HG03097 (cell line): ENCODE measurements at regions not wholly inside any gene's neighbourhood (a gene's known extent, or its start where the extent isn't known, plus 50 kb on each side); places are given as distances from the start of the nearest gene placed in this dataset.
"Not testable (repeated sequence)": the region's sequence is repeated elsewhere in the genome, so short reads cannot be mapped to it uniquely, and the experiment has no call there.

Experiments used
- ATAC-seq: cut with Tn5 transposase; IDR thresholded peaks from one replicate; pipeline ENCODE4 v1.9.1; 2021; ENCODE audit not compliant: unreplicated experiment, low FRiP score

DNA sequence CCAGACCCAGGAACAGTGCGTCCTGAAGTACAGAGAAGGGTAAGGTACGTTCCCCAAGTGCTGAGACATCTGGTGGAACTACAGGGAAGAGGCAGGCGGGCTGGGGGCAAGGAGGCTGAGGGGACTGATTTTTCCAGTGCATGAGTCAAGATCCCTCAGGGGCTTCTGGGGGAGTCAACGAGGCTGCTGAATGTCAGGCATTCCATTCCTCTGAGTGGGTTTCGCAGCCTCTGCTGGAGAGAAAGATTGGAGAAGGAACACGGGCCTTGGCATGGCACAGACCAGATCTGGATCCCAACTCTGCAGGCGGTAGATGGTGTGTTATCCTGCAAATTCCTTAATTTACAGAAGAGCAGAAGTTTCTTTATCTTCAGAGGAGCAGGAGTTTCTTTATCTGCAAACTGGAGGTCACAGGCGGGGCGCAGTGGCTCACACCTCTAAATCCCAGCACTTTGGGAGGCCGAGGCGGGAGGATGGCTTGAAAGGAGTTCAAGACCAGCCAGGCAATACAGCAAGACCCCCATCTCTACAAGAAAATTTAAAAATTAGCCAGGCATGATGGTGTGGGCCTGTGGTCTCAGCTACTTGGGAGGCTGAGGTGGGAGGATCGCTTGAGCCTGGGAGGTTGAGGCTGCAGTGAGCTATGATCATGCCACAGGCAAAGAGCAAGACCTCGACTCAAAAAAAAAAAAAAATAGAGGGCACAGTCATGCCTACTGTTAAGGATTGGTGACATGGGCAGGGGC, 132.6 kb upstream of the MAP1LC3B2 start:
- ATAC-seq, result no peak

DNA sequence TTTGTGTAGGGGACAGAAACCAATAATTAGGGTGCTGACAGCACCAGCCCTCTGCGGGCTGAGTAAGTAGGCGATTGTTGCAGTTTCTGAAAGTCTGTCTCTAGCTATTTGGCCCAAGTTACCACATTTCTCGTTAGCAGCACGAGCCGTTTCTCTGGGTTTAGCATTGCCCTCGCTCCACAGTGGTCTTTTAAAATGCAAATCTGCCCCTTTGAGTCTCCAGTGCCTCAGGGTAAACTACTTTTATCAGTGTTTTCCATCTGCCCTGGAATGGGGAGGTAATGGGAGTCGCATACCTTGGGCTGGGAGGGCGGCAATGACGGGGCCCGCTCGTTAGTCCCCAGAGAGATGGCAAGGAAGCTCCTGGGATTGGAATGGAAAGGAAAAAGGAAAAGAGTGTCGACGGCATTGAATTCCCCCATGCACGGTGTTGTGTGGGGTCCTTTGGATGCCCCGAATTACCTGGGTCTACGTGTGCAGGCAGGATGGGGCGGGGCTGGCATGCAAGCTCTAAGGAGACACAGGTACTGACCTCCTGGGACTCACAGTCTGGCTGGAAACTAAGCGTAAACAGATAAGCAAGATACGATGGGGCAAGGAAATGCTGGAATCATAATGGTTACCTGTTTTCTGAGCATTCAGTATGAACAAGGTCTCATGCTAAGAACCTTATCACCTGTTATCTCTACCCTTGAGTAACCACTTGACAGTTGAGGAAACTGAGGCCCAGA, 131.8 kb upstream of the MAP1LC3B2 start:
- no peak for ATAC-seq

DNA sequence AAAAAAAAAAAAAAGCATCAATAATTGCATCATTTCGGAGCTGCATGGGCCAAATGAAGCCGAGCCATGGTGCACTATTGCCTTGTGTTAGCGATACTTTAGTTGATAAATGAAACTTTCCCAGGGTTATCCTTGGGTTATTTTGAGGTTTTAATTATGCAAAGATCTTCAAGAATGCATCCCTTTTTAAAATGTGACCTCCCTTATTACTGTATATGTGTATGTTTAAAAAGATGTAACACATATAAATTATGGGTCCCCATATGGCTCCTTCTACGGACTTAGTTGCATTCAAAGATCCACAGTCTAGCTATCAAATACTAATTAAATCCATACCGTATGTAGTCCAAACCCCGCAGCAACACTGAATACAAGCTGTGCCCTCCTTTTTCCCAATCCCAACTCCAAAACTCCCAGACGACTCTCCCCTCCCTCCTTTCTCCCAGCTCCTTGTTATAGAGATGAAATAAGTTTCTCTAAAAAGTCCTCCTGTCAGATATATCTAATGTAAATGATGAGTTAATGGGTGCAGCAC, 129.3 kb upstream of the MAP1LC3B2 start:
- no peak for ATAC-seq

DNA sequence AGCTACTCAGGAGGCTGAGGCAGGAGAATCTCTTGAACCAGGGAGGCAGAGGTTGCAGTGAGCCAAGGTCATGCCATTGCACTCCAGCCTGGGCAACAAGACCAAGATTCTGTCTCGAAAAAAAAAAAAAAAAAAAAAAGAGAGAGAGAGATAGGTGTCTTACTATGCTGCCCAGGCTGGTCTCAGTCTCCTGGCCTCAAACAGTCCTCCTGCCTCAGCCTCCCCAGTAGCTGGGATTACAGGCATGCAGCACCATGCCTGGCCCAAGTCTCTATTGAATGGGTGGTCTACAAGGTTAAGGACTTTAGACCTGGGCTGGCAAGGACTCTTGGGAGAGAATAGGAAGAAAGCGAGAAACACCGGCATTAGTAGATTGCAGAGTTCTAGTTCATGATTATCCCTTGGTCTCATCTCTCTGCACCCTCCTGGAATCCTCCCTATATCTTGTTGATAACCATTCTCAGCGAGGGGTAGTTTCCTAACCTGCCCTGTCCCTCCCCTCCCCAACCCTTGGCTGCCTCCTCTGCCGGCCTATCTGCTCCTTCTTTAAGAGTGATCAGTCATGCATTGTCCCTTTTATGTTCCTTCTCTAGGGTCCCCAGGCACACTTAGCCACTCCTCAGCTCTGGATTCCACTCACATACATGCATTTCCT, 128.1 kb upstream of the MAP1LC3B2 start:
- no peak for ATAC-seq

DNA sequence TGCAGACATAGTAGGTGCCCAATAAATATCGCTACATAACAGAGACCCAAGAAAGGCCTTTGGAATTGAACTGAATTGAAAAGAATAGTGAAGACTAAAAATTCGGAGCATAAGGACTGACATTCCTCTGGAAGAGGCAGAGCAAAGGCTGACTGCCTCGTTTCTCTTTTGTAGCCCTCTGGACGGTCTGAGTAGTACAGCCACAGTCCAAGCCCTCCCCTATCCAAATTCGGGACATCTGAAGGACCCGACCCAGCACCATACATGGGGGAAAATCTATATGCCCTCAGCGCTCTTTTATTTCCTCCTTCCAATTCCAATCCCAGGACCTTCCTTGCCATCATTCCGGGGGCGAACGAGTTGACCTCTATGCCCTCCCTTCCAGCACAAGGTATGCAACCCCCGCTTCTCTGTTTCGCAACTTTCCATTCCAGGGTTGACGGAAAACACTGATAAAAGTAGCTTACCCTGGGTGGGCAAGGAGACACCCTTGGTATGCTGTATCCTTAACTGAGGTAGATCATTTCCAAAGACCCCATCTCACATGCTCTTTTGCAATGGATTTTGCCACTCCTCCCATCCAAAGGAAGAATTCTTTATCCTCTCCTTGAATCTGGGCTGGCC, 127.4 kb upstream of the MAP1LC3B2 start:
- ATAC-seq, result no peak

DNA sequence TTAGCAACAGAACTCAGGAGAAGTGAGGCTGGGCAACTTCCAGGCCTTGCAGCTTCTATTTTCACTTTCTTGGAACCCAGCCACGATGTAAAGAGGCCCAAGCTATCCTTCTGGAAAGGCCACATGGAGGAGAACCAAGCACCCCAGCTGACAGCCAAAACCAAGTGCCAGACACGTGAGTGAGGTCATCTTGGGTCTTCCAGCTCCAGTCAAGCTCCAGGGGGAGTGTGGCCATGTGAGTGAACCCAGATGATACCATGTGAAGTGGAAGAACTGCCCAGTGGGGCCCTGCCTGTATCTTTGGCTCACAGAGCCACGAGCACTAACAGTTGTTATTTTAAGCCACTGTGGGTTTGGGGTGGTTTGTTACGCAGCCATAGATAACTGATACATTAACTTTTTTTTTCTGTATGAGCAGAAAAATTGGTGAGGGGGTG, 126.8 kb upstream of the MAP1LC3B2 start:
- no peak for ATAC-seq

DNA sequence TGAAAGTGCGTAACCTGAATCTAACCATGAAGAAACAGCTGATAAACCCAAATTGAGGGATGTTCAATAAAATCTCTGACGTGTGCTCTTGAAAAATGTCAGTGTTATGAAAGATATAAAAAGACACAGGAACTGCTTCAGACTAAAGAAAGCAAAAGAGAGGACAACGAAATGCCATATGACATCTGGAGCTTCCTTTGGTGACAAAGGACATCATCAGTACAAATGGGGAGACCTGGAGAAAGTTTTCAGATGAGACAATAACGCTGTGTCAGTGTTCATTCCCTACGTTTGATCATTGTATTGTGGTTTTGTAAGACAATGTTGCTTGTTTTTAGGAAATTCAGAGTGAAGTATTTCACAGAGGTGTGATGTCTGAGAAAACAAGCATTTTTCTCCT, 125.9 kb upstream of the MAP1LC3B2 start:
- ATAC-seq, result no peak

DNA sequence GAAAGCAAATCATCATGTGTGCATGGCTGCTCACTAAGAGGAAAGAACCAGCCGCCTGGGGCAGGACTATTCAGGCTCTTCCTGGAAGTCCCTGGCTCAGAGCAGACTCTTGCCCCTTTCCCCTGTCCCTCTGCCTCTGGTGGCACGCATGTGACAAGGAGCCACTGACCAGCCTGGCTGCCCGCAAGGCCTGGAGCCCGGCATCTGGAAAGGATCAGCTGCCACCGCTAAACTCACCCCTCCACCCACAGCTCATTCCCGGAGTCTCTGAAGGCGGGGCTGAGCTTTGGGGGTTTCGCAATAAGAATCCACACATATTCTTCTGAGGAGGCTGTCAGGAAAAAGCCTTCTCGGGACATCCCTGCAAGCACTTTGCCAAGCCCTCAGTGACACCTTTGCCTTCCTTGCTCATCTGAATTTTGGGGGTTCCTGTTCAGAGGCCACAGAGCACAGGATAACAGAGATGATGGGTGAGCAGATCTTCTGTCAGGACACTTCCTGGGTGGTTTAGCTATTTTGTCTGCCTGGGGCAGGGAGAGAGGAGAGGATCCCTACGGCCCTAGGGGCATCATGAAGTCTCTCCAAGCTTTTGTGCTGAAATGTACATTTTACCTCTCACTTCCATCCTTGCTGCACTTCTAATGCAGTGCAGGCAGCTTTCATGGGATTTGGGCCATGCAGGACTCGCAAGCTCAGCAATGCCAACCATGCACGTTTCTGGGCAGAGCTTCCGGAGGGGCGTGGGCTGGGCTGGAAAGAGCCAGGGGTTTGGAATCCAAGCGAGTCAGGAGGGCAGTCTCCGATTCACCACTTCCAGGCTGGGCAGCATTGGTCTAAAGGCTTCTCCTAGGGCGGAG, 124.8 kb upstream of the MAP1LC3B2 start:
- no peak for ATAC-seq

DNA sequence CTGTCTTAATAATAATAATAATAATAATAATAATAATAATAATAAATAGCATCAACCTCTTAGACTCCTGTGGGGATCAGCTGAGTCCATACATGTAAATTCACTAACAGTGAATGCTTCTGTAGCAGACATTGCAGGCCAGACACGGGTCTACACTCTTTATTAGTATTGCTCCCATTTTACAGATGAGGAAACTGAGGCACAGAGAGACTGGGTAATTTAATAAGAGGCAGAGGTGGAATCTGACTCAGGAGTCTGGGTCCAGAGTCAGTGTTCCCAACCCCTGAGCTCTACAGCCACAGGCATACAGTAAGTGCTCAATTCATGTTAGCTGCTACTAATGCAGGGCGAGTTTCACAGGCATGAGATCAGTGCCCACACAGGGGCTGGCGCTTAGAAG, 123.2 kb upstream of the MAP1LC3B2 start:
- no peak for ATAC-seq

DNA sequence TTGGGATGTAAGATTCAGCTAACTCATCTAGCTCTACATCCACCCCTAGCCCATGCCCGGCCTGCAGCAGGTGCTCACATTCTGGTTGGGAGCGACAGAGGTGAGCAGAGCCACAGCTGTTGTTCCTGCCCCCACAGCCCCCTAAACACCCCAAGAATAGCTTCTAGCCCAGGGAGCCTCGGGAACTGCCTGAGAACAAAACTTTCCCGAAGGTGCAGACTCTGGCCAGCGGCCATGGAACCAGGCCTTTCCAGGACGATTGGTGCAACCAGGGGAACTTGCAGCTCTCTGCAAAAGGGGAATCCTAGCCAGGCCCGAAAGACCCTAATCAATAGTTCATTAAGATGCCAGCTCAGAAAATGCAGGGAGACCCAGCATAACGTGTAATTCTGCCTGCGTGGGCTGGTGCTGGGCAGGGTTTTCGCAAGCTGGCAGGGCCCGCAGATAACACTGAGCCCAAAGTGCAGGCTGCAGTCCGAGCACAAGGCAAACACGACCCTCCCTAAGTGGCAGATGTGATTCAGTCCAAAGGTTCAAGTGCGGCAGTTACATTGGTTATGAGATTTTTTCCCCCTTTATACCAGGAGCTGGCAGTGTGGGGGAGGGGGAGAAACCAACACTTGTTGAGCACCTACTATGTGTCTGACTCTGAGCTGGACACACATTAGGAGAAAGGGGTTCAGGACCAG, 122.5 kb upstream of the MAP1LC3B2 start:
- ATAC-seq, result no peak

DNA sequence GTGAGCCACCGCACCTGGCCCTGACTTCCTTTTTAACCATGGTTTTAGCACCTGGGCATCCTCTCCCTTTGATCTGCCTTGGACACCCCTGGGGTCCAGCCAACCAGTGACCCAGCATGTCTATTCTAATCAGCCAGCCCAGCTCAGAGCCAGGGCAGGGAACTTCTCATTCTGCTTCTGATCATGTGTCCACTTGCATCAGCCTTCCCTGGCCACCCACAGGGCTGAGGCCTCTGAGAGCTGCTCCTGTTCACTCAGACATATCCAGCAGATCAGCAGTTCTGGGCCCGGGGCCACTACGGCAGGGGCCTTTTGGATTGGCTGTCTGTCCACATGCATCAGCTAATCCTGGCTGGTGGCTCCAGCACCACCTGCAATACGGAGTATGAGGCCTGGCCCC, 117.9 kb upstream of the MAP1LC3B2 start:
- no peak for ATAC-seq

DNA sequence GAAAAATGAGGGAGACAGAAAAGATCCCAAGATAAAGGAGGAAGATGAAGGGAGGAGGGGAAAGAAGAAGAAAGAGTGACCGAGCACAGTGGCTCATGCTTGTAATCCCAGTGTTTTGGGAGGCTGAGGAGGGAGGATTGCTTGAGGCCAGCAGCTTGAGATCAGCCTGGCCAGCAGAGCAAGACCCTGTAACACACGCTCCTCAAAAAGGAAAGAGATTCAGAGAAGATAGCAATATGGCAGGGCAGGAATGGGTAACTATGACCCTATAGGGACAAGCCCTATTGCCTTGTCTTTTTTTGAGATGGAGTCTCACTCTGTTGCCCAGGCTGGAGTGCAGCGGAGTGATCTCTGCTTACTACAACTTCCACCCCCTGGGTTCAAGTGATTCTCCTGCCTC, 116.9 kb upstream of the MAP1LC3B2 start:
- ATAC-seq, result no peak

DNA sequence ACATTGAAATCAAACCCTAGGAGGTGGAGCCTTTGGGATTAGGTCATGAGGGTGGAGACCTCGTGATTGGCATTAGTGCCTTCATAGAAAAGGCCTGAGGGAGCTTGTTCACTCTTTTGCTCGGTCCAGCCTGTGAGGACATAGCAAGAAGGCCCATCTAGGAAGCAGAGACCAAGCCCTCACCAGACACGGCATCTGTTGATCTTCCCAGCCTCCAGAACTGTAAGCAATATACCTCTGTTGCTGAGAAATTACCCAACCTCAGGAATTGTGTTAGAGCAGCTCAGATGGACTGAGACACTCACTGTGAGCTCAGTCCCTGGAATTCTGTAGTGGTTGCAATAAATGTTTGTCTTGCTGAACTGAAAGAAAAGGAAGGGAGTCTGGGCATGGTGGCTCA, 116.2 kb upstream of the MAP1LC3B2 start:
- no peak for ATAC-seq

DNA sequence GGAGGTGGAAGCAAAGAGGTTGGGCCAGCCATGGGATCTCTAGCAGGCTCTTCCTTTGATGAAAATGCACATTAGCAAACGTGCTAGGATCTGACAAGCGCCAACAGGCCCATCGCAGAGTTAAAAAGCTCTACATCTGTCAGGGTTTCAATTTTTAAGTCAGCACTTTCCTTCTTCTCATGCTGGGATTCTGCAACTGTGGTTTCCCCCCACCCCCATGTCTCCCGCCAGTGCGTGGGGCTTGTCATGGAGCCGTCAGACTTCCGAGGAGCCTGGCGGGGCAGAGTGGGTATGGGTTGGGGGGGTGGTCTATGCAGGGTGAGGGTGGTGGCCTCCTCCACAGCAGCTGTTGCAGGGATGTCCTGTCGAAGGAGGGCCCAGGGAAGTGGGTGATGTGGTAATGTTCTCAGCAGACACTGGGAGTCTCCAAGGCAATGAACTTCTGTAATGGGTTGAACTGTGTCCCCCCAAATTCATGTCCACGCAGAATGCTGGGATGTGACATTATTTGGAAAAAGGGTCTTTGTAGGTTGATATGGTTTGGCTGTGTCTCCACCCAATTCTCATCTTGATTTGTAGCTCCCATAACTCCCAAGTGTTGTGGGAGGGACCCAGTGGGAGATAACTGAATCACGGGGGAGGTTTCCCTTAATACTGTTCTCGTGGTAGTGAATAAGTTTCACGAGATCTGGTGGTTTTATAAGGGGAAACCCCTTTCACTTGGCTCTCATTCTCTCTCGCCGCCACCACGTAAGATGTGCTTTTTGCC, 115.2 kb upstream of the MAP1LC3B2 start:
- ATAC-seq, result no peak

DNA sequence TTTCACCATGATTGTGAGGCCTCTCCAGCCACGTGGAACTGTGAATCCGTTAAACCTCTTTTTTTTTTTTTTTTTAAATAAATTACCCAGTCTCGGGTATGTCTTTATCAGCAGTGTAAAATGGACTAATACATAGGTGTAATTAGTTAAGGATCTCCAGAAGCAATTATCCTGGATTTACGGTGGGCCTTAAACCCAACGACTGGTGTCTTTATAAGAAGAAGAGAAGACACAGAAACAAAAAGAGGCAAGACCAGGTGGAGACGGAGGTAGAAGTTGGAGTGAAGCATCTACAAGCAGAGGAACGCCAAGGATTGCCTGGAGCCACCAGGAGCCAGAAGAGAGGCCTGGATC, 114.6 kb upstream of the MAP1LC3B2 start:
- no peak for ATAC-seq

DNA sequence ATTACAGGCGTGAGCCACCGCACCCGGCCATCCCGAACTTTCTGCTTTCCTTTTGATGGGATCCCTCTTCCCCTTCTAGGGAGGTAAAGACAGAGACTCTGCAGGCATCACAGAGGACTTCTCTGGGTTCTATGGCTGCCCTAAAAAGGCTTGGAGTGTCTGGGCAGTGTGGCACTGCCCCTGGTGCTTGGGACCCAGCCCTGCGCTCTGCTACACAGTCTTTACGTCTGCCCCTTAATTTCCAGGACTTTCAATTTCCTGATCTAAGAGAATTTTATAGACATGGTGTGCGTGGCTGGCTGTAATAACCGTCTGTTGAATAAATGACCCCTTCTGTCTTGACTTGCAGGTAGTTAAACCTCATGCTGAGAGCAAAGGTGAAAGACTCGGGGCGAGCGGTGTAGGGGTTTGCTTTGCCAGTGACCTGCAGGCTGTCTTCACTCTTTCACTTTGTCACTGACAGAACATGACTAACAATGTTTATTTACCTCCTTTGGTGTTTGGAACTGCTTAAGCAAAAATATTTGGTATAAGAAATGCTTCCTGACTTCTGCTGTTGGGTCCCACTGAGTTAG, 110.9 kb upstream of the MAP1LC3B2 start:
- ATAC-seq, result no peak

DNA sequence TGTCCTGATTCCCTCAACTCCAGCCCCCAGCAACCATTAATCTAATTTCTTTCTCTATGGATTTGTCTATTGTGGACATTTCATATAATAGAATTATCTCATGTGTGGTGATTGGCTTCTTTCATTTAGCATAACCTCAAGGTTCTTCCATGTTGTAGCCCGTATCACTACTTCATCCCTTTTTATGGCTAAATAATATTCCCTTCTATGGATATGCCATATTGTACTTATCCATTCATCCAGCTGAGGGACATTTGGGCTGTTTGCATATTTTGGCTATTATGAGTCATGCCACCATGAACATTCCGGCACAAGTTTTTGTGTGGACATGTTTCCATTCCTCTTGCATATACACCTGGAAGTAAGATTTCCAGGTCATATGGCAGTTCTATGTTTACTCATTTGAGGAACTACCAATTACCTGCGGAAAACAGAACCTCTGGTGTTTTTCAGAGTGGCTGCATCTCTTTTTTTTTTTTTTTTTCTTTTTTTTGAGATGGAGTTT, 108.7 kb upstream of the MAP1LC3B2 start:
- no peak for ATAC-seq

DNA sequence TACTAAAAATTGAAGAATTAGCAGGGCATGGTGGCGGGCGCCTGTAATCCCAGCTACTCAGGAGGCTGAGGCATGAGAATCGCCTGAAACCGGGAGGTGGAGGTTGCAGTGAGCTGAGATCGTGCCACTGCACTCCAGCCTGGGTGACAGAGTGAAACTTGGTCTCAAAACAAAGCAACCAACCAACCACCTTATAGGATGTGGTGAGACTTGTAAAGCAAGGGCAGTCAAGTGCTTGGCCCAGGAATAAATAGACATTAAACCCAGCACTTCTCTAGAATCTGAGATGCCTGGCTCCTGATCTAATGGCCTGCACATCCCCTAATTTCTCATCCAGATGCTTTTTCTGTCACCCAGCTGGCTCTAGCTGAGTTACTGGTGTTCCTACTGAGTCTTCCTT, 106.2 kb upstream of the MAP1LC3B2 start:
- ATAC-seq, result not testable (repeated sequence)
